Activated naive CD4-positive, alpha-beta T cell treated with anti-CD3 and anti-CD28 coated beads, Interleukin-2, amount 10 ng/mL, durations not matched to agents 7 days and 5 days (primary cell): ENCODE measurements at regions not wholly inside any gene's neighbourhood (a gene's known extent, or its start where the extent isn't known, plus 50 kb on each side); places are given as distances from the start of the nearest gene placed in this dataset.
A peak's percentile ranks its signal among the peaks of the same experiment; 100 is the strongest.

ENCODE experiments used
- CTCF ChIA-PET: fragments of 350-600 bp; sonication (Branson Sonifier 250); formaldehyde crosslinking; loops from one replicate; lab custom pipeline; 2021; ENCODE audit warnings: antibody characterized with exemption; lab: Charles Lee
- DNase-seq: peaks from one replicate; pipeline ENCODE4 v3.0.0-alpha.2; 2020
- H3K27ac Mint-ChIP-seq: one replicate; pipeline ENCODE4 v1.8.0; 2021; ENCODE audit warnings: mild to moderate bottlenecking, moderate library complexity, mixed read lengths
- H3K27me3 Mint-ChIP-seq: one replicate; pipeline ENCODE4 v1.8.0; 2021; ENCODE audit warnings: mild to moderate bottlenecking, mixed read lengths
- H3K36me3 Mint-ChIP-seq: one replicate; pipeline ENCODE4 v1.8.0; 2021; ENCODE audit warnings: mixed read lengths
- H3K4me1 Mint-ChIP-seq: one replicate; pipeline ENCODE4 v1.8.0; 2021; ENCODE audit warnings: mixed read lengths
- H3K4me3 Mint-ChIP-seq: one replicate; pipeline ENCODE4 v1.8.0; 2021; ENCODE audit warnings: mild to moderate bottlenecking, moderate library complexity, mixed read lengths
- H3K9me3 Mint-ChIP-seq: one replicate; pipeline ENCODE4 v1.8.0; 2021; ENCODE audit warnings: mixed read lengths

- DNase-seq: no peak
- peaks cover 9% of the 10 kb centered on the region for H3K9me3 Mint-ChIP-seq
- no peak overlapping the region for H3K27ac Mint-ChIP-seq
- peaks cover 15% of the 10 kb centered on the region for H3K36me3 Mint-ChIP-seq
- H3K27me3 Mint-ChIP-seq: no peaks in the 10 kb centered on the region
- H3K4me1 Mint-ChIP-seq: peaks cover 23% of the 10 kb centered on the region
- no peak overlapping the region for H3K4me3 Mint-ChIP-seq
- CTCF ChIA-PET: no interaction called here
Observed at GRCh38 chr9:4921449-4921848, 63.6 kb upstream of the JAK2 start.

GRCh38 chr9:4922101-4922500, 63.0 kb upstream of the JAK2 start:
- Mint-ChIP-seq H3K27ac (no peak overlapping the region), H3K4me1 (peaks cover 27% of the 10 kb centered on the region), H3K36me3 (peaks cover 15% of the 10 kb centered on the region), H3K27me3 (no peaks in the 10 kb centered on the region), H3K9me3 (peaks cover 9% of the 10 kb centered on the region), H3K4me3 (no peak overlapping the region)
- CTCF ChIA-PET: interaction anchor here (1.2 to 3.8 kb wide), 2 partner anchors 72 to 161 kb away, joined by 4 to 68 read pairs; no protein-coding TSS in a partner anchor
- DNase-seq: no peak

GRCh38 chr9:4922730-4923129, 62.3 kb upstream of the JAK2 start:
- peaks cover 12% of the 10 kb centered on the region for H3K36me3 Mint-ChIP-seq
- DNase-seq: no peak
- CTCF ChIA-PET: interaction anchor here (0.8 to 3.8 kb wide), 6 partner anchors 65 to 264 kb away, joined by 3 to 68 read pairs (median 4); no protein-coding TSS in a partner anchor

GRCh38 chr9:4923141-4923540, 61.9 kb upstream of the JAK2 start:
- no peak overlapping the region for H3K4me3 Mint-ChIP-seq
- peaks cover 11% of the 10 kb centered on the region for H3K36me3 Mint-ChIP-seq
- H3K27me3 Mint-ChIP-seq: no peaks in the 10 kb centered on the region
- H3K4me1 Mint-ChIP-seq: peaks cover 31% of the 10 kb centered on the region
- no peak for DNase-seq
- peaks cover 9% of the 10 kb centered on the region for H3K9me3 Mint-ChIP-seq
- no peak overlapping the region for H3K27ac Mint-ChIP-seq
- CTCF ChIA-PET: interaction anchor here (0.7 to 3.8 kb wide), 12 partner anchors 12 to 263 kb away, joined by 3 to 68 read pairs (median 3); partner anchors contain the start of gene RCL1

More at GRCh38 chr9:4922730-4923129, 62.3 kb upstream of the JAK2 start:
- Mint-ChIP-seq H3K27ac (no peak overlapping the region), H3K4me1 (peaks cover 31% of the 10 kb centered on the region), H3K27me3 (no peaks in the 10 kb centered on the region), H3K9me3 (peaks cover 9% of the 10 kb centered on the region), H3K4me3 (no peak overlapping the region)

- no peak overlapping the region for H3K27ac Mint-ChIP-seq
- peak; percentile 39 for DNase-seq
- peaks cover 31% of the 10 kb centered on the region for H3K4me1 Mint-ChIP-seq
- H3K4me3 Mint-ChIP-seq: no peak overlapping the region
- peaks cover 9% of the 10 kb centered on the region for H3K9me3 Mint-ChIP-seq
- no peaks in the 10 kb centered on the region for H3K27me3 Mint-ChIP-seq
- CTCF ChIA-PET: interaction anchor here (0.6 to 3.8 kb wide), 27 partner anchors 11 to 263 kb away, joined by 3 to 68 read pairs (median 4); partner anchors contain the start of gene RCL1
- peaks cover 11% of the 10 kb centered on the region for H3K36me3 Mint-ChIP-seq
Observed at GRCh38 chr9:4923580-4924544, 61.2 kb upstream of the JAK2 start.

- Mint-ChIP-seq H3K27ac (no peak overlapping the region), H3K36me3 (peaks cover 12% of the 10 kb centered on the region), H3K9me3 (peaks cover 9% of the 10 kb centered on the region), H3K4me3 (no peak overlapping the region), H3K27me3 (no peaks in the 10 kb centered on the region), H3K4me1 (peaks cover 44% of the 10 kb centered on the region)
- CTCF ChIA-PET: interaction anchor here (1.1 kb wide), 2 partner anchors 61 to 155 kb away, joined by 3 to 4 read pairs; no protein-coding TSS in a partner anchor
- no peak for DNase-seq
Observed at GRCh38 chr9:4926239-4926638, 58.8 kb upstream of the JAK2 start.

GRCh38 chr9:4927043-4927471, 58.0 kb upstream of the JAK2 start:
- Mint-ChIP-seq H3K4me3 (no peak overlapping the region), H3K27ac (no peak overlapping the region), H3K27me3 (no peaks in the 10 kb centered on the region), H3K4me1 (peaks cover 44% of the 10 kb centered on the region), H3K9me3 (peaks cover 2% of the 10 kb centered on the region), H3K36me3 (peaks cover 8% of the 10 kb centered on the region)
- DNase-seq: no peak
- CTCF ChIA-PET: interaction anchor here (1.1 kb wide), 2 partner anchors 60 to 156 kb away, joined by 3 to 4 read pairs; no protein-coding TSS in a partner anchor

- H3K27me3 Mint-ChIP-seq: no peaks in the 10 kb centered on the region
- no peak for DNase-seq
- CTCF ChIA-PET: interaction anchor here (0.9 to 1.1 kb wide), 2 partner anchors 59 to 692 kb away, joined by 3 to 4 read pairs; no protein-coding TSS in a partner anchor
Observed at GRCh38 chr9:4927701-4928100, 57.4 kb upstream of the JAK2 start.

GRCh38 chr9:4929917-4930316, 55.2 kb upstream of the JAK2 start:
- H3K4me3 Mint-ChIP-seq: no peak overlapping the region
- CTCF ChIA-PET: interaction anchor here (1.3 kb wide), 2 partner anchors 58 to 167 kb away, joined by 4 read pairs; no protein-coding TSS in a partner anchor
- no peaks in the 10 kb centered on the region for H3K27me3 Mint-ChIP-seq
- no peak for DNase-seq
- H3K9me3 Mint-ChIP-seq: peaks cover 11% of the 10 kb centered on the region
- H3K36me3 Mint-ChIP-seq: peaks cover 11% of the 10 kb centered on the region
- H3K4me1 Mint-ChIP-seq: peaks cover 48% of the 10 kb centered on the region
- H3K27ac Mint-ChIP-seq: no peak overlapping the region

More at GRCh38 chr9:4927701-4928100, 57.4 kb upstream of the JAK2 start:
- H3K4me1 Mint-ChIP-seq: peaks cover 49% of the 10 kb centered on the region
- H3K27ac Mint-ChIP-seq: no peak overlapping the region
- H3K36me3 Mint-ChIP-seq: peaks cover 8% of the 10 kb centered on the region
- peaks cover 6% of the 10 kb centered on the region for H3K9me3 Mint-ChIP-seq
- H3K4me3 Mint-ChIP-seq: no peak overlapping the region

GRCh38 chr9:4932681-4933080, 52.4 kb upstream of the JAK2 start:
- DNase-seq: no peak
- peaks cover 11% of the 10 kb centered on the region for H3K9me3 Mint-ChIP-seq
- no peak overlapping the region for H3K4me3 Mint-ChIP-seq
- peaks cover 7% of the 10 kb centered on the region for H3K36me3 Mint-ChIP-seq
- H3K27me3 Mint-ChIP-seq: no peaks in the 10 kb centered on the region
- H3K4me1 Mint-ChIP-seq: peaks cover 57% of the 10 kb centered on the region
- CTCF ChIA-PET: no interaction called here
- no peak overlapping the region for H3K27ac Mint-ChIP-seq

GRCh38 chr9:4933177-4933576, 51.9 kb upstream of the JAK2 start:
- CTCF ChIA-PET: no interaction called here
- Mint-ChIP-seq H3K4me3 (no peak overlapping the region), H3K4me1 (peaks cover 62% of the 10 kb centered on the region), H3K27ac (no peak overlapping the region), H3K36me3 (peaks cover 7% of the 10 kb centered on the region), H3K27me3 (no peaks in the 10 kb centered on the region), H3K9me3 (peaks cover 11% of the 10 kb centered on the region)
- DNase-seq: no peak

- no peak overlapping the region for H3K4me3 Mint-ChIP-seq
- CTCF ChIA-PET: no interaction called here
- DNase-seq: no peak
- peaks cover 69% of the 10 kb centered on the region for H3K4me1 Mint-ChIP-seq
- no peaks in the 10 kb centered on the region for H3K27me3 Mint-ChIP-seq
- peaks cover 11% of the 10 kb centered on the region for H3K9me3 Mint-ChIP-seq
- peaks cover 7% of the 10 kb centered on the region for H3K36me3 Mint-ChIP-seq
- H3K27ac Mint-ChIP-seq: no peak overlapping the region
Observed at GRCh38 chr9:4933861-4934260, 51.2 kb upstream of the JAK2 start.

GRCh38 chr9:4935001-4935672, 49.9 kb upstream of the JAK2 start:
- Mint-ChIP-seq H3K36me3 (peaks cover 7% of the 10 kb centered on the region), H3K9me3 (peaks cover 11% of the 10 kb centered on the region), H3K27me3 (no peaks in the 10 kb centered on the region), H3K4me1 (peaks cover 71% of the 10 kb centered on the region), H3K27ac (peak overlapping the region; percentile 93), H3K4me3 (no peak overlapping the region)
- CTCF ChIA-PET: interaction anchor here (1.3 kb wide), 1 partner anchor 11 kb away, joined by 4 read pairs; no protein-coding TSS in a partner anchor
- no peak for DNase-seq
